Ovary (tissue), 3 donors: ENCODE measurements at regions not wholly inside any gene's neighbourhood (a gene's known extent, or its start where the extent isn't known, plus 50 kb on each side); places are given as distances from the start of the nearest gene placed in this dataset.

ENCODE experiments used
- CTCF ChIP-seq, 3 donors: fragments of 450-650 bp in 2 of 3; fragments of 200-600 bp in 1 of 3; IDR thresholded peaks; one replicate each; pipeline versions ENCODE4 v1.5.1 to v1.8.0; 2016 to 2022; ENCODE audit warnings: antibody characterized with exemption in 3 of 3, mild to moderate bottlenecking in 1 of 3
- EP300 ChIP-seq: sonication (generic); formaldehyde crosslinking; IDR thresholded peaks from one replicate; pipeline ENCODE4 v1.6.1; 2017; ENCODE audit warnings: antibody characterized with exemption
- donor health status: DM: no; HTN: no; CAD: no.

GRCh38 chr14:27190296-27190695, 592.5 kb upstream of the NOVA1 start:
- no peak for TF ChIP-seq CTCF (IDR thresholded peaks at IDR 0.05)
- no peak for TF ChIP-seq EP300
